Transverse colon (tissue), 4 donors: ENCODE measurements at regions not wholly inside any gene's neighbourhood (a gene's known extent, or its start where the extent isn't known, plus 50 kb on each side); places are given as distances from the start of the nearest gene placed in this dataset.

ENCODE experiments used
- DNase-seq: peaks from one replicate; pipeline ENCODE4 v3.0.0-alpha.2; 2019
- H3K27ac ChIP-seq, 4 donors: fragments of 200-600 bp; sonication (generic); 2 replicates each; pipeline ENCODE4 v1.5.1; 2016 to 2018; ENCODE audit warnings: inconsistent platforms in 4 of 4
- H3K27me3 ChIP-seq: fragments of 200-600 bp; sonication (generic); 2 replicates; pipeline ENCODE4 v1.5.1; 2017; ENCODE audit warnings: inconsistent platforms
- H3K36me3 ChIP-seq, 4 donors: fragments of 200-600 bp; sonication (generic); 2 replicates each; pipeline ENCODE4 v1.5.1; 2017 to 2019; ENCODE audit warnings: inconsistent platforms in 4 of 4
- H3K4me1 ChIP-seq, 4 donors: fragments of 200-600 bp; sonication (generic); 2 replicates each; pipeline ENCODE4 v1.5.1; 2017 to 2020; ENCODE audit warnings: inconsistent platforms in 4 of 4
- H3K4me3 ChIP-seq, 4 donors: fragments of 200-600 bp; sonication (generic); 1 replicate in 1 of 4; 2 replicates in 3 of 4; pipeline versions ENCODE4 v1.5.1 to v1.6.1; 2017 to 2019; ENCODE audit warnings: inconsistent platforms in 4 of 4
- H3K9me3 ChIP-seq, 2 donors: fragments of 200-600 bp; sonication (generic); 2 replicates each; pipeline ENCODE4 v1.5.1; 2017 to 2019; ENCODE audit warnings: inconsistent platforms in 2 of 2
- EP300 ChIP-seq: sonication (generic); formaldehyde crosslinking; IDR thresholded peaks from one replicate; pipeline ENCODE4 v1.6.1; 2017; ENCODE audit warnings: antibody characterized with exemption, low read depth
- POLR2A ChIP-seq: fragments of 450-650 bp; IDR thresholded peaks from one replicate; pipeline ENCODE4 v1.6.1; 2016; ENCODE audit warnings: antibody characterized with exemption, mild to moderate bottlenecking, moderate library complexity
- POLR2AphosphoS5 ChIP-seq, 3 donors: sonication (generic); formaldehyde crosslinking; IDR thresholded peaks; one replicate each; pipeline ENCODE4 v1.6.1; 2016; ENCODE audit warnings: antibody characterized with exemption in 3 of 3
- WGBS, 2 donors: methylation state at CpG; one replicate each; pipeline ENCODE4 v1.1.5; 2018; ENCODE audit warnings: low coverage in 1 of 2; 5-methylcytosine and 5-hydroxymethylcytosine counted together
- in situ Hi-C, 4 donors: fragments of 200-750 bp; cut with MboI; loops; one replicate each; pipeline versions ENCODE4 v1.15.0 to v1.15.1; 2017; ENCODE audit warnings: low sequenced_read_pairs in 3 of 4, low pct_ligation_motif_present in 1 of 4, low pct_unique_long_range_greater_than_20kb in 1 of 4
- intact Hi-C: fragments of 100-400 bp; cut with DNase I; formaldehyde crosslinking; loops from one replicate; pipeline ENCODE4 v1.15.1; 2023; ENCODE audit warnings: low total_unique reads
- TF ChIP-seq, protein P1 (sequence below), 5 experiments: fragments of 200-600 bp in 3 of 5; fragments of 450-650 bp in 2 of 5; sonication (generic) in 3 of 5; IDR thresholded peaks; 1 replicate in 2 of 5; 2 replicates in 3 of 5; pipeline ENCODE4 v1.5.1; 2016 to 2017; ENCODE audit warnings: antibody characterized with exemption in 5 of 5, inconsistent platforms in 3 of 5, mild to moderate bottlenecking in 2 of 5, moderate library complexity in 1 of 5

DNA sequence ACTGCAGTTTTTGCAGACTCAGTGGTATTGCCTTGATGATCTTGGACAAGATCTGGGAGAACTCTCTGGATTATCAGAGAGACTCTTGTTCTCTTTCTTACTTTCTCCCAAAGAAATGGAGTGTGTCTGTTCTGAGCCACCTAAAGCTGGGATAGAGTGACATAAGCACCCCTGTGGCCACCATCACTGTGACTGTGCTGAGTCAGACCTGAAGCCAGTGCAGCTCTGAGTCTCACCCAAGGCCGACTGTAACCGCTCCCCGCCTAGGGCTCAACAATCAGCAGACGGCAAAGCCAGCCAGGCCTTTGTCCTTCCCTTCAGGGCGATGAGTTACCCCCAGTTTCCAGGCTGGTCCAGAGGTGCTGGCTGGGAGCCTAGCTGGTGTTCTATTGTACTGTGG is 795.6 kb downstream of the UQCRFS1 start:
- in situ Hi-C loops, result no loop called here
- no peaks in the 10 kb centered on the region for H3K4me1 ChIP-seq
- no peak overlapping the region for H3K27ac ChIP-seq
- DNase-seq, result no peak
- no peaks in the 10 kb centered on the region for H3K36me3 ChIP-seq
- H3K9me3 ChIP-seq, result no peaks in the 10 kb centered on the region
- intact Hi-C loops, result no loop called here
- 72% methylated on average over 5 of the region's 5 CpGs; no CpG with 5 or more reads in 1 of the 2 donors for WGBS, 2 donors
- no peak overlapping the region for H3K4me3 ChIP-seq
- no peak for TF ChIP-seq POLR2AphosphoS5 (IDR thresholded peaks at IDR 0.05)
- TF ChIP-seq, protein P1, sequence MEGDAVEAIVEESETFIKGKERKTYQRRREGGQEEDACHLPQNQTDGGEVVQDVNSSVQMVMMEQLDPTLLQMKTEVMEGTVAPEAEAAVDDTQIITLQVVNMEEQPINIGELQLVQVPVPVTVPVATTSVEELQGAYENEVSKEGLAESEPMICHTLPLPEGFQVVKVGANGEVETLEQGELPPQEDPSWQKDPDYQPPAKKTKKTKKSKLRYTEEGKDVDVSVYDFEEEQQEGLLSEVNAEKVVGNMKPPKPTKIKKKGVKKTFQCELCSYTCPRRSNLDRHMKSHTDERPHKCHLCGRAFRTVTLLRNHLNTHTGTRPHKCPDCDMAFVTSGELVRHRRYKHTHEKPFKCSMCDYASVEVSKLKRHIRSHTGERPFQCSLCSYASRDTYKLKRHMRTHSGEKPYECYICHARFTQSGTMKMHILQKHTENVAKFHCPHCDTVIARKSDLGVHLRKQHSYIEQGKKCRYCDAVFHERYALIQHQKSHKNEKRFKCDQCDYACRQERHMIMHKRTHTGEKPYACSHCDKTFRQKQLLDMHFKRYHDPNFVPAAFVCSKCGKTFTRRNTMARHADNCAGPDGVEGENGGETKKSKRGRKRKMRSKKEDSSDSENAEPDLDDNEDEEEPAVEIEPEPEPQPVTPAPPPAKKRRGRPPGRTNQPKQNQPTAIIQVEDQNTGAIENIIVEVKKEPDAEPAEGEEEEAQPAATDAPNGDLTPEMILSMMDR (IDR thresholded peaks at IDR 0.05), result no peak
- TF ChIP-seq POLR2A, result no peak
- no peak for TF ChIP-seq EP300
- no peaks in the 10 kb centered on the region for H3K27me3 ChIP-seq

DNA sequence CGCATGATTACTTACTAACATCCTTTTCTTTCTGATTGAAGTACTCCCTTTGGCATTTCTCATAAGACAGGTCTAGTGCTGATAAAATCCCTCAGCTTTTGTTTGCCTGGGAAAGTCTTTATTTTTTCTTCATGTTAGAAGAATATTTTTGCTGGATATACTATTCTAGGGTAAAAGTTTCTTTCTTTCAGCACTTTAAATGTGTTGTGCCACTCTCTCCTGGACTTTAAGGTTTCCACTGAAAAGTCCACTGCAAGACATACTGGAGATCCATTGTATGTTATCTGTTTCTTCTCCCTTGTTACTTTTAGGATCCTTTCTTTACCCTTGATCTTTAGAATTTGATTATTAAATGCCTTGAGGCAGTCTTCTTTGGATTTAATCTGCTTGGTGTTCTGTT is 796.7 kb downstream of the UQCRFS1 start:
- WGBS, 2 donors, result 78 to 100% methylated on average over 1 of the region's 1 CpG
- Histone ChIP-seq H3K27ac (no peak overlapping the region), H3K4me3 (no peak overlapping the region), H3K9me3 (no peaks in the 10 kb centered on the region), H3K27me3 (no peaks in the 10 kb centered on the region), H3K36me3 (no peaks in the 10 kb centered on the region), H3K4me1 (no peaks in the 10 kb centered on the region)
- DNase-seq, result no peak
- no peak for TF ChIP-seq POLR2AphosphoS5 (IDR thresholded peaks at IDR 0.05)
- TF ChIP-seq, protein P1 (IDR thresholded peaks at IDR 0.05), result no peak
- in situ Hi-C loops, result no loop called here
- intact Hi-C loops, result no loop called here

DNA sequence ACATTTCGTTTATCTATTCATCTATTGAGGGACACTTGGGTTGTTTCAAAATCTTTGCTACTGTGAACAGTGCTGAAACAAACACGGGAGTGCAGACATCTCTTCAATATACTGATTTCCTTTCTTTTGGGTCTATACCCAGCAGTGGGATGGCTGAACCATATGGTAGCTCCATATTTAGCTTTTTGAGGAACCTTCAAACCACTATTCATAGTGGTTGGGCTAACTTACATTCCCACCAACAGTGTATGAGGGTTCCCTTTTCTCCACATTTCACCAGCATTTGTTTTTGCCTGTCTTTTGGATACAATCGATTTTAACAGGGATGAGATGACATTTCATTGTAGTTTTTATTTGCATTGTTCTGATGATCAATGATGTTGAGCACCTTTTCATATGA is 798.2 kb downstream of the UQCRFS1 start:
- H3K9me3 ChIP-seq, result no peaks in the 10 kb centered on the region
- in situ Hi-C loops, result no loop called here
- no peaks in the 10 kb centered on the region for H3K36me3 ChIP-seq
- intact Hi-C loops, result no loop called here
- WGBS, 2 donors, result 5 to 32% methylated on average over 2 to 3 of the region's 3 CpGs
- DNase-seq, result no peak
- H3K27me3 ChIP-seq, result no peaks in the 10 kb centered on the region
- TF ChIP-seq POLR2A (no peak), EP300 (no peak), POLR2AphosphoS5 (IDR thresholded peaks at IDR 0.05) (no peak)
- TF ChIP-seq, protein P1 (IDR thresholded peaks at IDR 0.05), result no peak
- no peak overlapping the region for H3K27ac ChIP-seq
- no peaks in the 10 kb centered on the region for H3K4me1 ChIP-seq
- no peak overlapping the region for H3K4me3 ChIP-seq

DNA sequence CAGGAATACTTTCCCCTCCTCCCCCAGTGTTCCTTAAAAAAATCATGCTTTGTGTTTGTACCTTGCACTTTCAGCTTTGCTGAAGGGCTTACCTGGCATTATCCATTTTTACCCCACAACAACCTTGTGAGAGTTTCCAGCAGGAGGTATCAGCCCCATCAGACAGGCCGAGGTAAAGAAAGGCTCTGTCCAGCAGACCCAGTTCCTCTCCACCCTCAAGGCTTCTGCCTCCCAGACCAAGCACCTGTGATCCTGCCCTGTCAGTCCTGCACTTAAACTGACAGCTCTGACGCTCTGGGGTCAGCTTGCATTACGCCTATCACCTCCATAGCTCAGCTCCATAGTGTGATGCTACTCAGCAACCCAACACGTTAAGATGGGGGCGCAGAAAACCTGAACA is 803.1 kb downstream of the UQCRFS1 start:
- WGBS, 2 donors, result 75% methylated on average over 5 of the region's 5 CpGs; no CpG with 5 or more reads in 1 of the 2 donors
- DNase-seq, result no peak
- H3K4me3 ChIP-seq, result no peak overlapping the region
- no peak overlapping the region for H3K27ac ChIP-seq
- no peak for TF ChIP-seq POLR2A
- no peak for TF ChIP-seq EP300
- TF ChIP-seq, protein P1 (IDR thresholded peaks at IDR 0.05), result no peak
- no peak for TF ChIP-seq POLR2AphosphoS5 (IDR thresholded peaks at IDR 0.05)
- no peaks in the 10 kb centered on the region for H3K9me3 ChIP-seq
- no peaks in the 10 kb centered on the region for H3K27me3 ChIP-seq
- intact Hi-C loops, result no loop called here
- H3K4me1 ChIP-seq, result peaks cover 0 to 28% (median 12%) of the 10 kb centered on the region in 4 donors
- H3K36me3 ChIP-seq, result no peaks in the 10 kb centered on the region
- in situ Hi-C loops, result no loop called here
